GM23338 (cell line): ENCODE measurements at regions not wholly inside any gene's neighbourhood (a gene's known extent, or its start where the extent isn't known, plus 50 kb on each side); places are given as distances from the start of the nearest gene placed in this dataset.

Source experiments
- ATAC-seq: fragments of 200-7000 bp; cut with Tn5 transposase; 3 replicates; pipeline ENCODE4 v1.9.1; 2020
- DNase-seq: peaks from one replicate; pipeline ENCODE4 v3.0.0-alpha.2; 2015; ENCODE audit warnings: low spot score
- H2AFZ ChIP-seq: fragments of 200-600 bp; sonication (generic); 2 replicates; pipeline ENCODE4 v1.8.0; 2016; ENCODE audit warnings: antibody characterized with exemption, mild to moderate bottlenecking, moderate library complexity
- H3F3A ChIP-seq: fragments of 200-600 bp; sonication (generic); replicated peaks from 2 replicates; pipeline ENCODE4 v1.8.0; 2017; ENCODE audit warnings: antibody characterized with exemption, mixed run types, low read depth
- H3K27ac ChIP-seq: fragments of 200-600 bp; sonication (generic); 2 replicates; pipeline ENCODE4 v1.6.1; 2016; ENCODE audit warnings: low read depth
- H3K27me3 ChIP-seq: fragments of 200-600 bp; sonication (generic); 2 replicates; pipeline ENCODE4 v1.8.0; 2016; ENCODE audit warnings: mild to moderate bottlenecking, mixed run types, moderate library complexity; ENCODE audit not compliant: insufficient read depth
- H3K36me3 ChIP-seq: fragments of 200-600 bp; sonication (generic); 2 replicates; pipeline ENCODE4 v1.8.0; 2016; ENCODE audit warnings: mild to moderate bottlenecking; ENCODE audit not compliant: insufficient read depth
- H3K4me1 ChIP-seq: fragments of 200-600 bp; sonication (generic); 2 replicates; pipeline ENCODE4 v1.8.0; 2016; ENCODE audit warnings: mild to moderate bottlenecking, moderate library complexity; ENCODE audit not compliant: insufficient read depth
- H3K4me2 ChIP-seq: fragments of 200-600 bp; sonication (generic); 2 replicates; pipeline ENCODE4 v1.7.1; 2017; ENCODE audit warnings: mixed run types
- H3K4me3 ChIP-seq: fragments of 200-600 bp; sonication (generic); 2 replicates; pipeline ENCODE4 v1.6.1; 2016; ENCODE audit warnings: mixed run types
- H3K79me2 ChIP-seq: fragments of 200-600 bp; sonication (generic); replicated peaks from 2 replicates; pipeline ENCODE4 v1.8.0; 2017; ENCODE audit warnings: mild to moderate bottlenecking; ENCODE audit not compliant: insufficient read depth
- H3K9me2 ChIP-seq: fragments of 200-600 bp; sonication (generic); 2 replicates; pipeline ENCODE4 v1.8.0; 2017; ENCODE audit not compliant: insufficient read depth
- H4K20me1 ChIP-seq: fragments of 200-600 bp; sonication (generic); replicated peaks from 2 replicates; pipeline ENCODE4 v1.8.0; 2017; ENCODE audit warnings: mild to moderate bottlenecking; ENCODE audit not compliant: insufficient read depth
- H3K27ac Mint-ChIP-seq: 2 replicates; pipeline ENCODE4 v1.8.0; 2020; ENCODE audit warnings: inconsistent platforms, mild to moderate bottlenecking, moderate library complexity, mixed read lengths
- H3K27me3 Mint-ChIP-seq: 3 replicates; pipeline ENCODE4 v1.8.0; 2022; ENCODE audit warnings: low read depth, mild to moderate bottlenecking, moderate library complexity, mixed read lengths, inconsistent platforms; ENCODE audit not compliant: insufficient read depth, poor library complexity
- H3K36me3 Mint-ChIP-seq: 3 replicates; pipeline ENCODE4 v1.8.0; 2021; ENCODE audit warnings: low read depth, mild to moderate bottlenecking, inconsistent platforms, moderate library complexity, mixed read lengths
- H3K4me1 Mint-ChIP-seq: 3 replicates; pipeline ENCODE4 v1.8.0; 2020; ENCODE audit warnings: mild to moderate bottlenecking, inconsistent platforms, mixed read lengths
- H3K4me3 Mint-ChIP-seq: 3 replicates; pipeline ENCODE4 v1.8.0; 2021; ENCODE audit warnings: moderate library complexity, mild to moderate bottlenecking, inconsistent platforms, mixed read lengths
- H3K9me3 Mint-ChIP-seq: 3 replicates; pipeline ENCODE4 v1.8.0; 2020; ENCODE audit warnings: moderate library complexity, mild to moderate bottlenecking, inconsistent platforms, mixed read lengths
- CREB1 ChIP-seq: fragments of 250-450 bp; sonication (Bioruptor Pico); IDR thresholded peaks from 2 replicates; pipeline ENCODE4 v1.5.0; 2020; ENCODE audit warnings: low read depth, mild to moderate bottlenecking, moderate library complexity
- EZH2 ChIP-seq: fragments of 200-600 bp; sonication (generic); IDR thresholded peaks from one replicate; pipeline ENCODE4 v1.8.0; 2017; ENCODE audit warnings: antibody characterized with exemption, mild to moderate bottlenecking, low read depth; ENCODE audit not compliant: unreplicated experiment
- EZH2phosphoT487 ChIP-seq: fragments of 200-600 bp; sonication (generic); IDR thresholded peaks from one replicate; pipeline ENCODE4 v1.8.1; 2018; ENCODE audit warnings: antibody characterized with exemption; ENCODE audit not compliant: unreplicated experiment
- JUNB ChIP-seq: IDR thresholded peaks from one replicate; pipeline ENCODE4 v1.6.1; 2016; ENCODE audit warnings: antibody characterized with exemption; ENCODE audit not compliant: unreplicated experiment
- NANOG ChIP-seq: IDR thresholded peaks from 2 replicates; pipeline ENCODE4 v1.6.1; 2016; ENCODE audit warnings: antibody characterized with exemption, borderline replicate concordance
- STAT1 ChIP-seq: IDR thresholded peaks from one replicate; pipeline ENCODE4 v1.6.1; 2016; ENCODE audit warnings: antibody characterized with exemption; ENCODE audit not compliant: unreplicated experiment
- ZNF114 ChIP-seq: fragments of 250-450 bp; sonication (Bioruptor Pico); IDR thresholded peaks from 2 replicates; pipeline ENCODE4 v1.5.0; 2020; ENCODE audit warnings: mild to moderate bottlenecking, moderate library complexity
- ZNF331 ChIP-seq: fragments of 250-450 bp; sonication (Bioruptor Pico); IDR thresholded peaks from 2 replicates; pipeline ENCODE4 v1.5.0; 2020; ENCODE audit warnings: low read depth, mild to moderate bottlenecking, moderate library complexity
- TF ChIP-seq, protein P1 (sequence below): IDR thresholded peaks from one replicate; pipeline ENCODE4 v1.6.1; 2018; ENCODE audit warnings: antibody characterized with exemption; ENCODE audit not compliant: unreplicated experiment
- TF ChIP-seq, protein P2 (sequence below): IDR thresholded peaks from 2 replicates; pipeline ENCODE4 v1.6.1; 2016; ENCODE audit warnings: antibody characterized with exemption
- TF ChIP-seq, protein P3 (sequence below), 2 experiments: fragments of 200-600 bp in 1 of 2; sonication (generic) in 1 of 2; conservative IDR thresholded peaks; 2 replicates each; pipeline versions ENCODE4 v1.5.1 to v1.6.1; 2016 to 2017; ENCODE audit warnings: antibody characterized with exemption in 2 of 2, low read depth in 2 of 2, mild to moderate bottlenecking in 2 of 2, moderate library complexity in 1 of 2

DNA sequence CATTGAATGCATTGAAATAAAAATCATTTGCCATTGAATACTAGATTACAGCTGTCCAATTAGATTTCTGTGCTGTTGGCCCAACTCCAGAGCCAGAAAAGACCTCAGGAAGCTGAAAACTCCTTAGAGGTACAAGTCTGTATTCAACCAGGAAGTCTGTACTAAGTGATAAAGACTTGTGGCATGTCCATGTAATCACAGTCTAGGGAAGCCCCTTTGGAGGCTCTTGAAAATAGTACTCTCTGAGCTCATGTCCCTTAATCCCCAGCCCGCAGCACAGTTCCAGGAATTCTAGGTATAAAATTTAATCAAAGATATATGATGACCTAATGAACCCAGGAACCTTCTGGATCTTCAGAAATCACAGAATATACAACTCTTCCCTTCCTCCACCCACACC is 279.4 kb downstream of the RSL24D1 start (continued):
- TF ChIP-seq, protein P1, sequence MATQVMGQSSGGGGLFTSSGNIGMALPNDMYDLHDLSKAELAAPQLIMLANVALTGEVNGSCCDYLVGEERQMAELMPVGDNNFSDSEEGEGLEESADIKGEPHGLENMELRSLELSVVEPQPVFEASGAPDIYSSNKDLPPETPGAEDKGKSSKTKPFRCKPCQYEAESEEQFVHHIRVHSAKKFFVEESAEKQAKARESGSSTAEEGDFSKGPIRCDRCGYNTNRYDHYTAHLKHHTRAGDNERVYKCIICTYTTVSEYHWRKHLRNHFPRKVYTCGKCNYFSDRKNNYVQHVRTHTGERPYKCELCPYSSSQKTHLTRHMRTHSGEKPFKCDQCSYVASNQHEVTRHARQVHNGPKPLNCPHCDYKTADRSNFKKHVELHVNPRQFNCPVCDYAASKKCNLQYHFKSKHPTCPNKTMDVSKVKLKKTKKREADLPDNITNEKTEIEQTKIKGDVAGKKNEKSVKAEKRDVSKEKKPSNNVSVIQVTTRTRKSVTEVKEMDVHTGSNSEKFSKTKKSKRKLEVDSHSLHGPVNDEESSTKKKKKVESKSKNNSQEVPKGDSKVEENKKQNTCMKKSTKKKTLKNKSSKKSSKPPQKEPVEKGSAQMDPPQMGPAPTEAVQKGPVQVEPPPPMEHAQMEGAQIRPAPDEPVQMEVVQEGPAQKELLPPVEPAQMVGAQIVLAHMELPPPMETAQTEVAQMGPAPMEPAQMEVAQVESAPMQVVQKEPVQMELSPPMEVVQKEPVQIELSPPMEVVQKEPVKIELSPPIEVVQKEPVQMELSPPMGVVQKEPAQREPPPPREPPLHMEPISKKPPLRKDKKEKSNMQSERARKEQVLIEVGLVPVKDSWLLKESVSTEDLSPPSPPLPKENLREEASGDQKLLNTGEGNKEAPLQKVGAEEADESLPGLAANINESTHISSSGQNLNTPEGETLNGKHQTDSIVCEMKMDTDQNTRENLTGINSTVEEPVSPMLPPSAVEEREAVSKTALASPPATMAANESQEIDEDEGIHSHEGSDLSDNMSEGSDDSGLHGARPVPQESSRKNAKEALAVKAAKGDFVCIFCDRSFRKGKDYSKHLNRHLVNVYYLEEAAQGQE, result no peak
- TF ChIP-seq, protein P2, sequence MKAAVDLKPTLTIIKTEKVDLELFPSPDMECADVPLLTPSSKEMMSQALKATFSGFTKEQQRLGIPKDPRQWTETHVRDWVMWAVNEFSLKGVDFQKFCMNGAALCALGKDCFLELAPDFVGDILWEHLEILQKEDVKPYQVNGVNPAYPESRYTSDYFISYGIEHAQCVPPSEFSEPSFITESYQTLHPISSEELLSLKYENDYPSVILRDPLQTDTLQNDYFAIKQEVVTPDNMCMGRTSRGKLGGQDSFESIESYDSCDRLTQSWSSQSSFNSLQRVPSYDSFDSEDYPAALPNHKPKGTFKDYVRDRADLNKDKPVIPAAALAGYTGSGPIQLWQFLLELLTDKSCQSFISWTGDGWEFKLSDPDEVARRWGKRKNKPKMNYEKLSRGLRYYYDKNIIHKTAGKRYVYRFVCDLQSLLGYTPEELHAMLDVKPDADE, result no peak

DNA sequence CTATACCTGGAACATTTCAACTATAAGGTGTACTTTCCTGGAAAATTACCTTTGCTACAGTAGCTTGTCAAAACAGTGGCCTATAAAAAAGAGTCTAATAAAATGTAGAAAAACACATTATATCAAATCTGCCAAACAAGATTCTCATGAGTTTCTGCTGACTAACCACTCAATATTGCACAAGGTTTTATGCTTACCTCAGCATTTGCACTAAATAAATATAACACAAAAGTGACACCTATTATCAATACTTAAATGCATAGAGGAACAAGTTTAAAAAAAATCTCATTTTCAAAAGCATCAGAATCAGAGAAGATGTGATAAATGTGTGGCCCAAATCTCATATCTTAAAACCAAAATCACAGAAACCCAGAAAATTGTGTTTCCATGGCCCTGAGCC is 281.4 kb downstream of the RSL24D1 start:
- no peak for ATAC-seq
- H3K27me3 ChIP-seq, result no peaks in the 10 kb centered on the region

DNA sequence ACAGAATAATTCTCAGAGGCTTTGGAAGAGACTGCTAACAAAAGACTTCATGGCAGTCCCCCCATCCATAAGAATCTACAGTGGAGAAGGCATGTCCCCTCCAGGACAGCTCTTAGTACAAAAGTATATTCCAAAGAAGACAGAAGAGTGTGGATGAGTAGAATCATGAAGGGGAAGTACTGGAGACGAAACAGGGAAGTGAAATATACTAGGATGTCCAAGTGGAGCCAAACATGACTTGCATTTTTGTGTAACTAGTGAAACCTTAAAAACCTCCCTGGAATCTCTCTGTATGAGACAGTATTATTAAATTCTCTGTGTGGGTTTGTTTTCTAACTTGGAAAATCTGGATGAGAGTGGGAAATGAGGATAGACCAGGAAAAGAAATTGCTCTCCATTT is 312.4 kb downstream of the RSL24D1 start:
- peaks cover 15% of the 10 kb centered on the region for H3K36me3 Mint-ChIP-seq
- H3K4me1 Mint-ChIP-seq, result no peaks in the 10 kb centered on the region
- no peak overlapping the region for H3K27ac ChIP-seq
- H2AFZ ChIP-seq, result no peak overlapping the region
- no peak overlapping the region for H3K4me3 ChIP-seq
- H3K4me1 ChIP-seq, result no peaks in the 10 kb centered on the region
- no peaks in the 10 kb centered on the region for H3K9me2 ChIP-seq
- no peak overlapping the region for H3K4me3 Mint-ChIP-seq
- H3K9me3 Mint-ChIP-seq, result peaks cover 80% of the 10 kb centered on the region
- H3K4me2 ChIP-seq, result no peak overlapping the region
- H3K27me3 Mint-ChIP-seq, result no peaks in the 10 kb centered on the region
- H4K20me1 ChIP-seq, result no peaks in the 10 kb centered on the region
- H3K79me2 ChIP-seq, result no peaks in the 10 kb centered on the region
- ATAC-seq (no peak), DNase-seq (no peak)
- H3K36me3 ChIP-seq, result no peaks in the 10 kb centered on the region
- H3K27ac Mint-ChIP-seq, result no peak overlapping the region
- no peaks in the 10 kb centered on the region for H3F3A ChIP-seq
- no peaks in the 10 kb centered on the region for H3K27me3 ChIP-seq
- TF ChIP-seq EZH2 (no peak), EZH2phosphoT487 (no peak), NANOG (no peak), JUNB (no peak), ZNF114 (CRISPR knock-in tag) (no peak), ZNF331 (no peak), STAT1 (no peak), CREB1 (CRISPR knock-in tag) (no peak)
- TF ChIP-seq, protein P3, sequence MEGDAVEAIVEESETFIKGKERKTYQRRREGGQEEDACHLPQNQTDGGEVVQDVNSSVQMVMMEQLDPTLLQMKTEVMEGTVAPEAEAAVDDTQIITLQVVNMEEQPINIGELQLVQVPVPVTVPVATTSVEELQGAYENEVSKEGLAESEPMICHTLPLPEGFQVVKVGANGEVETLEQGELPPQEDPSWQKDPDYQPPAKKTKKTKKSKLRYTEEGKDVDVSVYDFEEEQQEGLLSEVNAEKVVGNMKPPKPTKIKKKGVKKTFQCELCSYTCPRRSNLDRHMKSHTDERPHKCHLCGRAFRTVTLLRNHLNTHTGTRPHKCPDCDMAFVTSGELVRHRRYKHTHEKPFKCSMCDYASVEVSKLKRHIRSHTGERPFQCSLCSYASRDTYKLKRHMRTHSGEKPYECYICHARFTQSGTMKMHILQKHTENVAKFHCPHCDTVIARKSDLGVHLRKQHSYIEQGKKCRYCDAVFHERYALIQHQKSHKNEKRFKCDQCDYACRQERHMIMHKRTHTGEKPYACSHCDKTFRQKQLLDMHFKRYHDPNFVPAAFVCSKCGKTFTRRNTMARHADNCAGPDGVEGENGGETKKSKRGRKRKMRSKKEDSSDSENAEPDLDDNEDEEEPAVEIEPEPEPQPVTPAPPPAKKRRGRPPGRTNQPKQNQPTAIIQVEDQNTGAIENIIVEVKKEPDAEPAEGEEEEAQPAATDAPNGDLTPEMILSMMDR (conservative IDR thresholded peaks at IDR 0.05; ENCODE audit: low read depth in 2 of 2), result no peak
- TF ChIP-seq, protein P1, result no peak

More for the DNA sequence above, 281.4 kb downstream of the RSL24D1 start:
- TF ChIP-seq ZNF331, result no peak
- H2AFZ ChIP-seq, result no peak overlapping the region
- no peaks in the 10 kb centered on the region for H3K4me1 Mint-ChIP-seq
- H3K4me3 ChIP-seq, result no peak overlapping the region
- H3K27me3 Mint-ChIP-seq, result no peaks in the 10 kb centered on the region
- H3F3A ChIP-seq, result no peaks in the 10 kb centered on the region
- H3K4me1 ChIP-seq, result no peaks in the 10 kb centered on the region
- peaks cover 3% of the 10 kb centered on the region; the same call in 1 of the 2 replicates for H3K36me3 ChIP-seq
- no peak overlapping the region for H3K4me3 Mint-ChIP-seq
- no peaks in the 10 kb centered on the region; the same call in 2 of the 3 replicates for H3K36me3 Mint-ChIP-seq
- H3K27ac Mint-ChIP-seq, result no peak overlapping the region
- no peak overlapping the region for H3K27ac ChIP-seq
- peaks cover 58% of the 10 kb centered on the region for H3K9me3 Mint-ChIP-seq
- H4K20me1 ChIP-seq, result no peaks in the 10 kb centered on the region
- H3K4me2 ChIP-seq, result no peak overlapping the region
- no peaks in the 10 kb centered on the region for H3K9me2 ChIP-seq
- no peaks in the 10 kb centered on the region for H3K79me2 ChIP-seq
- DNase-seq, result no peak
